Glutamatergic neuron (in vitro differentiated cells): ENCODE measurements at regions not wholly inside any gene's neighbourhood (a gene's known extent, or its start where the extent isn't known, plus 50 kb on each side); places are given as distances from the start of the nearest gene placed in this dataset.

ENCODE experiments used
- DNase-seq: peaks from one replicate; pipeline ENCODE4 v3.0.0; 2022
- H3K27ac Mint-ChIP-seq: one replicate; pipeline ENCODE4 v1.8.0; 2020; ENCODE audit warnings: mild to moderate bottlenecking, mixed read lengths, inconsistent platforms; ENCODE audit not compliant: unreplicated experiment
- H3K27me3 Mint-ChIP-seq: one replicate; pipeline ENCODE4 v1.8.0; 2020; ENCODE audit warnings: mild to moderate bottlenecking, moderate library complexity, mixed read lengths, inconsistent platforms; ENCODE audit not compliant: unreplicated experiment
- H3K36me3 Mint-ChIP-seq: one replicate; pipeline ENCODE4 v1.8.0; 2020; ENCODE audit warnings: mild to moderate bottlenecking, mixed read lengths, inconsistent platforms; ENCODE audit not compliant: unreplicated experiment
- H3K4me1 Mint-ChIP-seq: one replicate; pipeline ENCODE4 v1.8.0; 2020; ENCODE audit warnings: mild to moderate bottlenecking, low read depth, mixed read lengths, inconsistent platforms; ENCODE audit not compliant: unreplicated experiment
- H3K4me3 Mint-ChIP-seq: one replicate; pipeline ENCODE4 v1.8.0; 2020; ENCODE audit warnings: mild to moderate bottlenecking, mixed read lengths, inconsistent platforms; ENCODE audit not compliant: unreplicated experiment
- H3K9me3 Mint-ChIP-seq: one replicate; pipeline ENCODE4 v1.8.0; 2020; ENCODE audit warnings: mild to moderate bottlenecking, moderate library complexity, mixed read lengths, inconsistent platforms; ENCODE audit not compliant: unreplicated experiment
- CTCF ChIP-seq: fragments of 200-600 bp; sonication (generic); IDR thresholded peaks from one replicate; pipeline ENCODE4 v1.5.0; 2021; ENCODE audit not compliant: partially characterized antibody, unreplicated experiment

- Mint-ChIP-seq H3K4me1 (no peaks in the 10 kb centered on the region), H3K36me3 (no peaks in the 10 kb centered on the region), H3K27ac (no peak overlapping the region), H3K4me3 (no peak overlapping the region), H3K27me3 (peaks cover 2% of the 10 kb centered on the region), H3K9me3 (peaks cover 2% of the 10 kb centered on the region)
- no peak for DNase-seq
- TF ChIP-seq CTCF: no peak
These were observed 103.4 kb upstream of the NUDT7 start for GRCh38 chr16:77618951-77619350.

GRCh38 chr16:77624085-77624484 lies 98.2 kb upstream of the NUDT7 start:
- H3K36me3 Mint-ChIP-seq: no peaks in the 10 kb centered on the region
- no peaks in the 10 kb centered on the region for H3K4me1 Mint-ChIP-seq
- no peak overlapping the region for H3K4me3 Mint-ChIP-seq
- H3K27me3 Mint-ChIP-seq: no peaks in the 10 kb centered on the region
- H3K9me3 Mint-ChIP-seq: peaks cover 2% of the 10 kb centered on the region
- H3K27ac Mint-ChIP-seq: no peak overlapping the region
- TF ChIP-seq CTCF: no peak
- no peak for DNase-seq

- TF ChIP-seq CTCF: no peak
- Mint-ChIP-seq H3K4me3 (no peak overlapping the region), H3K4me1 (no peaks in the 10 kb centered on the region), H3K9me3 (no peaks in the 10 kb centered on the region), H3K27me3 (no peaks in the 10 kb centered on the region), H3K27ac (no peak overlapping the region), H3K36me3 (no peaks in the 10 kb centered on the region)
- no peak for DNase-seq
These were observed 85.7 kb upstream of the NUDT7 start for GRCh38 chr16:77636615-77637014.

- H3K36me3 Mint-ChIP-seq: no peaks in the 10 kb centered on the region
- no peaks in the 10 kb centered on the region for H3K9me3 Mint-ChIP-seq
- H3K4me1 Mint-ChIP-seq: no peaks in the 10 kb centered on the region
- no peak for TF ChIP-seq CTCF
- no peaks in the 10 kb centered on the region for H3K27me3 Mint-ChIP-seq
- DNase-seq: no peak
- H3K27ac Mint-ChIP-seq: no peak overlapping the region
- H3K4me3 Mint-ChIP-seq: no peak overlapping the region
These were observed 84.4 kb upstream of the NUDT7 start for GRCh38 chr16:77637940-77638339.

GRCh38 chr16:77643176-77643575 lies 79.1 kb upstream of the NUDT7 start:
- TF ChIP-seq CTCF: no peak
- no peaks in the 10 kb centered on the region for H3K4me1 Mint-ChIP-seq
- no peak for DNase-seq
- no peaks in the 10 kb centered on the region for H3K27me3 Mint-ChIP-seq
- no peaks in the 10 kb centered on the region for H3K9me3 Mint-ChIP-seq
- no peak overlapping the region for H3K4me3 Mint-ChIP-seq
- H3K36me3 Mint-ChIP-seq: no peaks in the 10 kb centered on the region
- no peak overlapping the region for H3K27ac Mint-ChIP-seq
